Islet of Langerhans (tissue), 1 donor: ENCODE measurements at regions not wholly inside any gene's neighbourhood (a gene's known extent, or its start where the extent isn't known, plus 50 kb on each side); places are given as distances from the start of the nearest gene placed in this dataset.

ENCODE experiments used
- FAIRE-seq: peaks from one replicate; lab custom pipeline; 2011; peaks lifted over from hg19 to GRCh38; lab: Jason Lieb, UNC

DNA sequence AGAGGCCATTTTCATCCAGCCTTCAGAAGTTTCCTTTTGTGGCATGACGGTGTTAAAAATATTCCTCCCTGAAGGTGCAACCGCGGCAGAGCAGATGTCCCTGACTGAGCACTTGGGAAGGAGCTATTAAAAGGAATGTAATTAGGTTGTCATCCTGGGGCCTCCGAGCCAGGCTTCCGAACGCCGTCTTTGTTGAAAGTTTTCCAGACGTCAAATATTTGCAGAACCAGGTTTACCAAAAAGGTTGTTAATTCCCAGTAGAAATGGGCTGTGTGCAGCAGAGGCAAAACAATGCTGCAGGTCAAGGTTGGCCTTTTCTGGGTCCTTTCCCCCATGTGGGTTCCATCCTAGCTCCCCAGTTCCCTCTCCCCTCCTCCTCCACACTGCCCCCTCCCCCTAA is 88.8 kb upstream of the CALM2 start:
- no peak for FAIRE-seq

- FAIRE-seq: no peak
Observed at GRCh38 chr2:47264686-47265085, 88.4 kb upstream of the CALM2 start.

GRCh38 chr2:47264143-47264542 is 87.8 kb upstream of the CALM2 start:
- FAIRE-seq: no peak

DNA sequence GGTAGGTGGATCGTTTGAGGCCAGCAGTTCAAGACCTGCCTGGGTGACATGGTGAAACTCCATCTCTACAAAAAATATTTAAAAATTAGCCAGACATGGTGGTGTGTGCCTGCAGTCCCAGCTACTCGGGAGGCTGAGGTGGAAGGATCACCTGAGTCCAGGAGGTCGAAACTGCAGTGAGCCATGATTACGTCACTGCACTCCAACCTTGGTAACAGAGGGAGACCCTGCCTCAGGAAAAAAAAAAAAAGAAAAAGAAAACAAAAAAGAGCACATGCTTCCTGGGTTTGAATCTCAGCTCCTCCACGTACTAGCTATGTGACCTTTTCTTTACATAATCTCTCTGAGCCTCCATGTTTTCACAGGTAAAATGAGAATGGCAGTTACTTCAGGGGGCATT is 86.3 kb upstream of the CALM2 start:
- FAIRE-seq: no peak

DNA sequence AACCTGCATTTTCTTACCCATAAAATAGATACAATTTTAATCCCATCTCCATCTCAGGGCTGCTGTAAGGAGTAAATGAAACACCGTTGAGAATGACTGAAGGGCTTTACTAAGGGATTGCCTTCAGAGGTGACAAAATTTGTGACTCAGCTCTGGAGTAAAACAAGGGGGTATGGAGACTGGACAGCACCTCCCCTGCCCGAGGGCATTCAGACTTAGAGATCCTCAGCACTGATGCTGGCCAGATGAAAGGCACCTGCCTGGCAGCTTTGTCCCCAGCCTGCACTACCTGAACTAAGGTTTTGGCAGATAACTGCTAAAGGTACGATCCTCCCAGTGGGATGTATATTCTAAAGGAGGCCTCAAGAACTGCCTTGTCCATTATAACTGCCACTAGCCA is 84.7 kb upstream of the CALM2 start:
- FAIRE-seq: no peak

DNA sequence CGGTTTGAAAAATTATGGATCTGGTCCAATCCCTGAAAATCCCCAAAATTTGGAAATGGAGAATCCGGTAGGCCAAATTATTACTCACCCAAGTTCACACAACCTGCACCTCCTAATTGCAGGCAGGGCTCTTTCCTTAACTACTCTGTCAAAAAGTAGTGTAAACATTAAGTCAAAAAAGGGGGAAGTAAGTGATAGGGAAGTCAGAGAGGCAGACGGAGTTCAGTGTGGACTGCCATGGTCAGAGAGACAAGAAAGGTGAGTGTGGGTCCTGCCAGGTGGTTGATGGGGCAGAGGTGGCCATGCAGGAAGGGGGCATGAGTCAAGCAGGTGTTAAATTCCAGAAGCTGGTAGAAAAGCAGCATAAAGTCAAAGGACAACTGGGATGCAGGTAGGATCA is 83.5 kb upstream of the CALM2 start:
- no peak for FAIRE-seq

DNA sequence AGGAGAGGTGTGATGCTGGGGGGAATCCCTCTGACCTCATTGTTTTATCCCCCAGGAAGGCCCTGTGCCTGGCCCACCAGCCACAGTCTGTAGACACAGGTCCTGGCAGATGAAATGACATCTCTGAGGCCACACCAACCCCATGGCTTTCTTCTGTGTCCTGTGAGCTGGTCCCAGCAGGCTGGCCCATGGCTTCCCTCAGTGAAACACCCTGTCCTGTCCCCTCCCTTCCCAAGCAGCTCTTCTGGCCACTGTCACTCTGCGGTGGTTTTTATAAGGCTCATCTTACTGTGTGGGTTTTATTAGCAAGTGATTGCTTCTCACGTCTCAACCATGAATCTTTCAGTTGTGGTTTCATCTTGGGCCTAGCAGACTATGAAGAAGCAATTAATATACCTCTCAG is 81.6 kb upstream of the CALM2 start:
- no peak for FAIRE-seq

DNA sequence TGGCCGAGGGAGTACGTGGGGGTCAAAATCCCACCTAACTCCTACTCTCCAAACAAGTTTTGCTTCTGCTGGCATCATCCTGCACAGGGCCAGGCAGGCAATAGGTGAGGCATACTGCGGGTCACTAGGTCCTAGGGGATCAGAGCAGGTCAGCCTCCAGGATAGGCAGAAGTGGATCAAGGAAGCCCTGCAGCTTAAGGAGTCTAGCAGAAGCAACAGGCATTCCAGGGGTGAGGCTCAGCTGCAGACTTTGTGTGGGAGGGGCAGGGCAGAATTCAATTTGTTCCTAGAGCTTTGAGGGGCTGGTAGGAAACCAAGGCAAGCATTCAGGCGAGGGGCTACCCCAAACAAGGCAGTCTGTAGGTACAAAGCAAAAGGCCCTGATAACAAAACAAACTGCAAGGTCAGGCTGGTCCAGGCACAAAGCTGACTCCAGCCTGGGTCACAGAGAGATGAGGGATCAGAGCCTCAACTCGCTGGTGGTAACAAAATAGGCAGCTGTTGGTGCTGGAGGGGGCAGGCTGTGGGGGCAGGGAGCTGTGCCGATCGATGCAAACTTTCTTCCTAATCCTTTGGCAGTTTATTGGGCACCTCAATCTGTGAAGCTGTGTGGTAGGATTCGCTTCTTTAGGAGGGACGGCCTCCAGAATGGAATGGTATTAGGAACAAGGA is 80.2 kb upstream of the CALM2 start:
- no peak for FAIRE-seq

GRCh38 chr2:47255794-47256193 is 79.5 kb upstream of the CALM2 start:
- FAIRE-seq: no peak

GRCh38 chr2:47254464-47254863 is 78.2 kb upstream of the CALM2 start:
- no peak for FAIRE-seq

DNA sequence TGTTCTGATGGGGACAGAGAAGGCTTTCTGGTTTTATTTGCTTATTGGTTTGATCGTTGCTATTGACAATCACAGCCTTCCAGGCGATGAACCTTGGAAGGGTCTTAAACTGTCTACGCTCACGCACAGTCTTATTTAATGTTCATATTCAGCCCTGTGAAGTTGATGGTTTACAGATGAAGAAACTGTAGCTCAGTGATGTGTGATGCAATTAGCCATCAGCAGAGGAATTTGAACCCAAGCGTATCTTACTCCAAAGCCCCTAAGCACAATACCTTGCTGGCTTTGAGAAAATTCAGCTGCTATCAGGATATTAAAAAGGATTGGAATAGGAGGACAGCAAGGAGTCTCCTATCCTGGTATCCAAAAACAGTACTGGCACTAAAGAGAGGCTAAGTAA is 77.1 kb upstream of the CALM2 start:
- FAIRE-seq: no peak

DNA sequence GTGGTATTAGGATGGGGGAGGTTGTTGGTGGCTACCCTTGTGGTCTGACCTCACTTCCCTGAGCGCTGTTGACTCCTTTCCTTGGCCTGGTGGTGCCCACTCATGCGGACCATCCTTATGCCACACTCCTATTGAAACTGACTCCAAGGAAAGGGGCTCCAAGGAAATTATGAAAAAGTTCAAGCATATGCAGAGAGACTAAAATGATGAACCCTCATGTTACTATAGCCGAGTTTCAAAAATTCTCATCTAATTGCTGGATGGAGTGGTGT is 75.0 kb upstream of the CALM2 start:
- no peak for FAIRE-seq

GRCh38 chr2:47250586-47251403 is 74.5 kb upstream of the CALM2 start:
- FAIRE-seq: no peak

DNA sequence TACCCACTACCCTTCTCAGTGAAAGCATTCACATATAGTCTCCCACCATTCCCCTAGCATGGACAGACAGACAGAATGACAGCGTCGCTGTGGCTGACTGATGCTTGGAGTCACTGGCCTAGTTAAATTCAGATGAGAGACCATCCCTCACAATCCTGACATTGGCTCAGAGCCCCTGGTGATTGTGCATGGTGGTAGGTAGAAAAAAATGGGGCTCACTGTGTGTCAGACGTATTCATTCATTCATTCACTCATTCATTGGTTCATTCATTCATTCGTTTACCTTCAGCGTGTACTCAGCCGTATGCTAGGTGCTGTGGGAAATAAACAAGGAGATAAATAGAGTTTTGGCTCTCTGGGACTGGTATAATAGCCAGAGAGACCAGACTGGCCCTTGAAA is 73.6 kb upstream of the CALM2 start:
- no peak for FAIRE-seq

DNA sequence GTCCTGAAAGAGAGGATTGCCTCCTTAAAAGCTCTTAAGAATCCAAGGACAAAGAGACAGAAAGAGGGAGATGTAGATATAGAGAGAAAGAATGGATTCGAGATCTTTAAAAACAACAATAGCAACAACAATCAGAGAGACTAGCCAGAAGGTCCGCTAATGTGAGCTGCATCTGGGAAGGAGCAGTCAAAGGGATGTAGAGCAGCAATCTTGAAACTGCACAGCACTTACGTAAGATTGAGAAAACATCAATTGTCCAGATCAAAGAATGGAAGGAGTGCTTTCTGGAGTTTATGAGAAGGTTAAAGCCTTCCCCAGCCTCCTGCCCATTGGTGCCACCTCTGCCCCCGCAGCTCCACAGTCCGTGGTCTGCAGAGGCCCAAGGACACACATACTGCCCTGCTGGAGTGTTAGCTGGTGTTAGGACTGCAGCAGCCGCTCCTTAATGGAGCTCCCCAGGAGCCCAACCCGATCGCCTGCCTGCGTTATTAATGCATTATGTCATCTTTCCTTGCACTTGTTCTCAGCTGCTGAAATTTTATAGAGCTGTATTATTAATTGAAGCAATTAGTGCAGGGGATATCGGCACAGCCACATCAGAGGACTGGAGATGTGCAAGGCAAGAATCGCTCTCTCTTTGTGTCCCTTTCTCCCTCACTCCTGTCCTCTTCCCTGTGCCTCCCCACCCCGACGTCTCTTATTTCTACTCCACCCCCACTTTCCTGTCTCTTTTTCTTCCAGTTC is 73.0 kb upstream of the CALM2 start:
- FAIRE-seq: no peak

DNA sequence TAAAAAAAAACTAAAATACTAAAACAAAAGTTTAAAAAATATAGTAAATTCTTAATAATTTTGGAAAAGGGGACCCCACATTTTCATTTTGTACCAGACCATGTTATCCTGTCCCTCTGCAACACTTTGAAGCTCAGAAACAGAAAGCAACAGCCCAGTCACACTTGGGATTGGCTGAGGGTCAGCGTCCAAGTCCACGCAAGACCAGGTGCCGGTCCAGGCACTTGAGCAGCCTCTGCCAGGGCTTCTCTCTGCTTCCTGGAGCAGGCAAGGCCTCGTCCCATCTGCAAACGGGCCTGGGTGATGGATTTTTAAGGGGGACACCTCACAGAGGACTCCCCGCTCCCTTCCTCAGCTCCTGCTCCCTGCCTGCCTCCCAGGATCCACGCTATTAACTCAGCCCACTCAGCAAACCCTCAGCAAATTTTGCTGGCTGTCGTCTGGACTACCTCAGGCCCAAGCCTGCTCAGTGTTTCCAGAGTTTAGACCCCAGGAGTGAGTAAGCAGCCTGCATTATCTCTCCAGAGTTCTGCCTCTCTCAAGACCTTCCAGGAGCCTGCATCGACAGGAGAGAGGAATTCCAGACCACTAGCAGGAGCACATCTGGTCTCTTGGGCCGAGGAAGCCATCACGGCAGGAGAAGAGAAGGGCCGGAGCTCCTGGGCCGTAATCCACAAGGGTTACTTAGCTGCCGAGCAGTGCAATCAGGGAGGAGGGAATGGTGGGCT is 67.4 kb upstream of the CALM2 start:
- no peak for FAIRE-seq

DNA sequence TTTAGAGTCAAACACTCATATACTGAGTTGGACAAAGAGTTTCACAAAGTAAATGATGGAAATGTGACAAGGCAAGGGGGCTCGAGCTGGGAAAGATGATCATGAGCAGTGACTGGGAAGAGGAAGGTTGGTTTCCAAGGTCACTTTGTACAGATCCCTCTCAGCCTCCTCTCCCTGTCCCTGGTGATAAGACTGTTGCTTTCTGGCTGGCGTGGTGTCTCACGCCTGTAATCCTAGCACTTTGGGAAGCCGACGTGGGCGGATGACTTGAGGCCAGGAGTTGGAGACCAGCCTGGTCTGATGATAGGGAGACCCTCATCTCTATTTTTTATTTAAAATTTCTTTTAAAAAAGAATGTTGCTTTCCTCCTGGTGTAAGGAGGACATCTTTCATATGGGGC is 65.4 kb upstream of the CALM2 start:
- FAIRE-seq: no peak

DNA sequence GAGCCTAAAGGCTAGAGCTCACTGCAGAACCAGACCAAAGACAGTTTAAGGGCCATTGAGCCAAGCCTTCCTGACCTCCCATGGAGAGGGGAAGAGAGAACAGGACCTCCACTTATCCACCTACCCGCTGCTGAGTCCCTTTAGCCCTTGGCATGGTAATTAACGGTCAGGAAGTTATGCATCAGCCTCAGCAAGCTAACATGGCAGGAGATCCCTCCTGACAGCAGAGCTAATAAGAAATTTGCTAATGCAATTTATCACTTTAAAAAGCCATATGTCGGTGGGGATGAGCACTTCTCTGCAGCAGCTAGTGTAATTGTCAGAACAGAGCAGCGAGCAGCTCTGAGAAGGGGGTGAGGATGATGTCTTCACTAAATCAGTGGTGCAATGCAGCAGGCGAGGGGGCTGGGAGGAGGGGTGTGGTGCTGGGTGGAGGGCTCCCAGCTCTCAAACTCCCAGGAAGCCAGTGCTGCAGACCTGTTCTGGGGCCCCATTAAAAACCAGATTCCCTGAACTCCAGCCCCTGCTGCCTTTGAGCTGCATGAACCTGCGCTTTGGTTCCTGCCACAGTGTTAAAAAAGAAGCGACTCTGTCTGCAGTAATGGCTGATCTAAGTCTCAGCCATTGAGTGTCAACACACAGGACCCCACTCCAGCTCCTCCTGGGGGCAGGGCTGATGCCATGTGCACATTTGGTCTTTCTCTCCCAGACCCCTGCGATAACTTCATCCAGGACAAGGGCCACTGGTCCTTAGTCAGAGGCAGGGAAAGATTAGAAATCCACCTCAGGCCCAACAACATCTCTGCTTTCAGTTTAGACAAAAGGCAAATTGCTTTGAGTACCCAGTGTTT is 63.0 kb upstream of the CALM2 start:
- FAIRE-seq: no peak

GRCh38 chr2:47238638-47239037 is 62.3 kb upstream of the CALM2 start:
- no peak for FAIRE-seq

DNA sequence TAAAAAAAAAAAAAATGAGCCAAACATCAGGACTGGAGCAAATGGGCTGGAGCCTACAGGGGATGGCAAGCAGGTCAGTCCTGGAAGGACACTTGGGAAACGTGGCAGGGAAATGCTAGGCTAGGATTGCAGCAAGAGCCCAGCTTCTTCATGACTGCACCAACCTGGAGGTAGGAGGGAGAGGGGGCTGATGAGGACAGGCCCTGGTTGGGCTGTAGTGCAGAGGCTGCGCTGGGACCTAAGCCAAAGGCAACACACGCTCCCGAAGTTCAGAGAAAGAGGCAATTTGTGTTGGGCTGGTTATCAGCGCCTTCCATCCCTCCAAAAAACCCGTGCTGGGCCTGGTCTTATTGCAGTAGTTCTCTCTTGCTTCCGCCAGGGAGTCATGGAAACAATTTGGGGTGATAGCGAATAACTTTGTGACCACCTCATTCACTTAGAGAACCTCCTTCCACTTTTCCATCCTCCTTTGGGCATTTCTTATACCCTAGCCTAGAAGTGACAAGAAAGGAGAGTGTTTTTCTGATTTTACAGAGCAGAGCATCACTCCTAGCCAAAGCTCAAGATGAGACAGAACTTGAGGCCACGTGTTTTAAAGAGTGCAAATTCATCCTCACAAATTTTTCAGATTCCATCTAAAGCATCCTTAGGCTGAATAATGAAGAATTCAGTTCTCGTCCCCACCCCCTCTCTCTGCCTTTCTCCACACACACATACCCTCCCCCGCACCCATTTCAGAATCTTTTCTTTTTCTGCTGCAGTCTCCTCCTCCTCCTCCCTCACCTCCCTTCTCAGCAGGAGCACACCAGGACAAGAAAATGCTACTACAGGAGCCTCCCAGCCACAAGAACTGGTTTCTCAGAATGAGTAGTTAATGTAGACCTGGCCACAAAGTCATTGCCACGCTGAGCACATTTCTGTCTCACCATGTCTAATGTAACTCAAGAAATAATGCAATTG is 61.3 kb upstream of the CALM2 start:
- FAIRE-seq: no peak
